GM12878 (cell line): ENCODE measurements at regions not wholly inside any gene's neighbourhood (a gene's known extent, or its start where the extent isn't known, plus 50 kb on each side); places are given as distances from the start of the nearest gene placed in this dataset.
"Not testable (repeated sequence)": the region's sequence is repeated elsewhere in the genome, so short reads cannot be mapped to it uniquely, and the experiment has no call there.

Source experiments
- ATAC-seq: fragments of 200-7000 bp; cut with Tn5 transposase; 3 replicates; pipeline ENCODE4 v1.9.1; 2020; ENCODE audit warnings: mild to moderate bottlenecking, moderate library complexity
- BruUV-seq: library from RNA; stranded (reverse); fragments of 400-500 nt; replicated peaks from 2 replicates; lab custom pipeline; 2021; lab: Mats Ljungman, UMichigan
- CTCF ChIA-PET: fragments of 300-600 bp; sonication (Branson Sonifier 250); formaldehyde crosslinking; extraction: SDS; loops from one replicate; lab custom pipeline; 2021; ENCODE audit warnings: inconsistent platforms; lab: Yijun Ruan, JAX
- POLR2A ChIA-PET: fragments of 350-600 bp; formaldehyde crosslinking; extraction: SDS; loops from one replicate; lab custom pipeline; 2021; ENCODE audit warnings: inconsistent platforms; lab: Charles Lee
- RAD21 ChIA-PET: fragments of 300-600 bp; sonication (Branson Sonifier 250); formaldehyde crosslinking; loops from one replicate; lab custom pipeline; 2023; ENCODE audit warnings: antibody characterized with exemption; ENCODE audit not compliant: unreplicated experiment; lab: Charles Lee
- SMC1A ChIA-PET: fragments of 300-600 bp; sonication (Branson Sonifier 250); formaldehyde crosslinking; loops from one replicate; lab custom pipeline; 2023; ENCODE audit not compliant: unreplicated experiment, uncharacterized antibody; lab: Charles Lee
- DNase-seq: peaks from one replicate; pipeline ENCODE4 v3.0.0-alpha.2; 2011; ENCODE audit warnings: low read depth, low spot score
- FAIRE-seq: peaks from 3 replicates; lab custom pipeline; 2011; peaks lifted over from hg19 to GRCh38; lab: Jason Lieb, UNC
- H2AFZ ChIP-seq: 2 replicates; pipeline ENCODE4 v1.6.0; 2011; ENCODE audit warnings: low read depth, low read length, control low read depth; ENCODE audit not compliant: control insufficient read depth
- H3K27ac ChIP-seq: 2 replicates; pipeline ENCODE4 v1.5.1; 2011; ENCODE audit warnings: control low read depth; ENCODE audit not compliant: control insufficient read depth, insufficient read depth
- H3K27me3 ChIP-seq, 2 experiments: replicated peaks in 1 of 2; 2 replicates each; pipeline versions ENCODE4 v1.6.0 to v1.6.1; 2011; ENCODE audit warnings: low read length in 1 of 2; ENCODE audit not compliant: control insufficient read depth in 2 of 2, insufficient read depth in 2 of 2
- H3K36me3 ChIP-seq, 2 experiments: 2 replicates each; pipeline ENCODE4 v1.5.1; 2011; ENCODE audit warnings: low read length in 1 of 2; ENCODE audit not compliant: control insufficient read depth in 2 of 2, insufficient read depth in 2 of 2
- H3K4me1 ChIP-seq: 2 replicates; pipeline ENCODE4 v1.6.1; 2011; ENCODE audit warnings: mild to moderate bottlenecking, low read length, moderate library complexity, mixed read lengths; ENCODE audit not compliant: control insufficient read depth, insufficient read depth
- H3K4me2 ChIP-seq: 2 replicates; pipeline ENCODE4 v1.6.0; 2011; ENCODE audit warnings: control low read depth; ENCODE audit not compliant: control insufficient read depth, insufficient read depth
- H3K4me3 ChIP-seq: fragments of 200-600 bp; sonication (generic); 2 replicates; pipeline ENCODE4 v1.5.1; 2016
- H3K79me2 ChIP-seq: 2 replicates; pipeline ENCODE4 v1.6.0; 2011; ENCODE audit warnings: low read length; ENCODE audit not compliant: control insufficient read depth, insufficient read depth
- H3K9ac ChIP-seq: 2 replicates; pipeline ENCODE4 v1.8.0; 2011; ENCODE audit warnings: low read length, control low read depth, mixed read lengths; ENCODE audit not compliant: control insufficient read depth, insufficient read depth
- H3K9me3 ChIP-seq: replicated peaks from 3 replicates; pipeline ENCODE4 v1.5.1; 2011; ENCODE audit warnings: mild to moderate bottlenecking, low read length; ENCODE audit not compliant: control insufficient read depth, insufficient read depth
- H4K20me1 ChIP-seq: 2 replicates; pipeline ENCODE4 v1.6.0; 2011; ENCODE audit not compliant: control insufficient read depth, insufficient read depth
- CEBPB ChIP-seq, 2 experiments: fragments of 150-350 bp in 1 of 2; IDR thresholded peaks; 2 replicates each; pipeline ENCODE4 v1.6.1; 2012 to 2014; ENCODE audit warnings: low read depth in 2 of 2, low read length in 2 of 2, borderline replicate concordance in 1 of 2, inconsistent platforms in 1 of 2
- CREM ChIP-seq: IDR thresholded peaks from 2 replicates; pipeline ENCODE4 v1.6.1; 2014; ENCODE audit warnings: antibody characterized with exemption, low read depth
- FOS ChIP-seq: IDR thresholded peaks from 3 replicates; pipeline ENCODE4 v1.6.1; 2011; ENCODE audit warnings: borderline replicate concordance; ENCODE audit not compliant: insufficient read length; ENCODE audit errors: extremely low read depth
- HDAC6 ChIP-seq: fragments of 200-600 bp; sonication (generic); IDR thresholded peaks from one replicate; pipeline ENCODE4 v1.8.0; 2017; ENCODE audit warnings: antibody characterized with exemption; ENCODE audit not compliant: unreplicated experiment
- JUNB ChIP-seq: IDR thresholded peaks from 2 replicates; pipeline ENCODE4 v1.6.1; 2016; ENCODE audit warnings: antibody characterized with exemption, mild to moderate bottlenecking
- LARP7 ChIP-seq: fragments of 450-650 bp; IDR thresholded peaks from 2 replicates; pipeline ENCODE4 v1.6.1; 2017; ENCODE audit warnings: mild to moderate bottlenecking
- MYC ChIP-seq: IDR thresholded peaks from 2 replicates; pipeline ENCODE4 v1.6.1; 2011; ENCODE audit warnings: mild to moderate bottlenecking, low read length, moderate library complexity, inconsistent platforms; ENCODE audit not compliant: insufficient read depth, insufficient replicate concordance, insufficient read length, severe bottlenecking
- NRF1 ChIP-seq: conservative IDR thresholded peaks from 2 replicates; pipeline ENCODE4 v1.6.1; 2011; ENCODE audit warnings: mild to moderate bottlenecking, low read depth, low read length, improper control_type of control experiment
- POLR2A ChIP-seq: IDR thresholded peaks from 2 replicates; pipeline ENCODE4 v1.6.1; 2011; ENCODE audit warnings: low read depth, mild to moderate bottlenecking, low read length
- TCF12 ChIP-seq: IDR thresholded peaks from 2 replicates; pipeline ENCODE4 v1.6.1; 2011; ENCODE audit warnings: low read depth, mild to moderate bottlenecking, low read length
- YY1 ChIP-seq: IDR thresholded peaks from 2 replicates; pipeline ENCODE4 v1.6.1; 2011; ENCODE audit warnings: low read depth, mild to moderate bottlenecking, low read length
- ZNF217 ChIP-seq: fragments of 450-650 bp; IDR thresholded peaks from 2 replicates; pipeline ENCODE4 v1.6.1; 2017; ENCODE audit warnings: antibody characterized with exemption, mild to moderate bottlenecking
- ZNF622 ChIP-seq: fragments of 450-650 bp; IDR thresholded peaks from 2 replicates; pipeline ENCODE4 v1.6.1; 2017; ENCODE audit warnings: mild to moderate bottlenecking, inconsistent platforms
- WGBS: methylation state at CpG from one replicate; pipeline ENCODE4 v1.1.6; 2016; ENCODE audit warnings: low lambda C conversion rate; ENCODE audit not compliant: insufficient replicate concordance, insufficient coverage; ENCODE audit errors: missing lambda C conversion rate; 5-methylcytosine and 5-hydroxymethylcytosine counted together
- in situ Hi-C: fragments of 300-500 bp; cut with MboI; formaldehyde crosslinking; loops from 9 replicates; pipeline ENCODE4 v1.14.3; 2018; ENCODE audit warnings: mixed read lengths
- intact Hi-C: fragments of 100-400 bp; cut with micrococcal nuclease; formaldehyde crosslinking; loops from one replicate; pipeline ENCODE4 v1.14.2; 2022; ENCODE audit not compliant: unreplicated experiment
- TF ChIP-seq, protein P1 (sequence below): IDR thresholded peaks from 2 replicates; pipeline ENCODE4 v1.6.1; 2011; ENCODE audit warnings: borderline replicate concordance, low read depth, mild to moderate bottlenecking, moderate library complexity, mixed read lengths, low read length; ENCODE audit not compliant: insufficient read depth; ENCODE audit errors: extremely low read length
- TF ChIP-seq, protein P2 (sequence below): IDR thresholded peaks from 2 replicates; pipeline ENCODE4 v1.6.1; 2011; ENCODE audit warnings: borderline replicate concordance, low read depth, mild to moderate bottlenecking, moderate library complexity, low read length; ENCODE audit not compliant: insufficient read depth, poor library complexity, severe bottlenecking

DNA sequence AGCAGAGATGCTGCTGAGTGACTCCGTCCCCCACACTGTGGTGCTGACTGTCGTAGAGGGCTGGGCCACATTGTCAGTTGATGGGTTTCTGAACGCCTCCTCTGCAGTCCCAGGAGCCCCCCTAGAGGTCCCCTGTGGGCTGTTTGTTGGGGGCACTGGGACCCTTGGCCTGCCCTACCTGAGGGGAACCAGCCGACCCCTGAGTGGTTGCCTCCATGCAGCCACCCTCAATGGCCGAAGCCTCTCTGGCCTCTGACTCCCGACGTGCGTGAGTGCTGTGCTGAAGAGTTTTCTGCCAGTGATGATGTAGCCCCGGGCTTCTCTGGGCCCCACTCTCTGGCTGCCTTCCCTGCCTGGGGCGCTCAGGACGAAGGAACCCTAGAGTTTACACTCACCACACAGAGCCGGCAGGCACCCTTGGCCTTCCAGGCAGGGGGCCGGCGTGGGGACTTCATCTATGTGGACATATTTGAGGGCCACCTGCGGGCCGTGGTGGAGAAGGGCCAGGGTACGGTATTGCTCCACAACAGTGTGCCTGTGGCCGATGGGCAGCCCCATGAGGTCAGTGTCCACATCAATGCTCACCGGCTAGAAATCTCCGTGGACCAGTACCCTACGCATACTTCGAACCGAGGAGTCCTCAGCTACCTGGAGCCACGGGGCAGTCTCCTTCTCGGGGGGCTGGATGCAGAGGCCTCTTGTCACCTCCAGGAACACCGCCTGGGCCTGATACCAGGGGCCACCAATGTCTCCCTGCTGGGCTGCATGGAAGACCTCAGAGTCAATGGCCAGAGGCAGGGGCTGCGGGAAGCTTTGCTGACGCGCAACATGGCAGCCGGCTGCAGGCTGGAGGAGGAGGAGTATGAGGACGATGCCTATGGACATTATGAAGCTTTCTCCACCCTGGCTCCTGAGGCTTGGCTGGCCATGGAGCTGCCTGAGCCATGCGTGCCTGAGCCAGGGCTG is 181.1 kb downstream of the TBC1D2B start:
- DNase-seq, H3K4me3 ChIP-seq, H2AFZ ChIP-seq, SMC1A ChIA-PET, in situ Hi-C loops, POLR2A ChIA-PET, H3K27me3 ChIP-seq, H3K27ac ChIP-seq, H3K4me2 ChIP-seq, H3K36me3 ChIP-seq, RAD21 ChIA-PET, BruUV-seq, H4K20me1 ChIP-seq, H3K9me3 ChIP-seq, H3K79me2 ChIP-seq, H3K9ac ChIP-seq, H3K4me1 ChIP-seq, intact Hi-C loops, ATAC-seq, FAIRE-seq: not testable (repeated sequence)
- 44% methylated on average over 32 of the region's 32 CpGs for WGBS
- CTCF ChIA-PET, result interaction anchor here (1.0 kb wide), 1 partner anchor 18 kb away, joined by 3 read pairs; no protein-coding TSS in a partner anchor

DNA sequence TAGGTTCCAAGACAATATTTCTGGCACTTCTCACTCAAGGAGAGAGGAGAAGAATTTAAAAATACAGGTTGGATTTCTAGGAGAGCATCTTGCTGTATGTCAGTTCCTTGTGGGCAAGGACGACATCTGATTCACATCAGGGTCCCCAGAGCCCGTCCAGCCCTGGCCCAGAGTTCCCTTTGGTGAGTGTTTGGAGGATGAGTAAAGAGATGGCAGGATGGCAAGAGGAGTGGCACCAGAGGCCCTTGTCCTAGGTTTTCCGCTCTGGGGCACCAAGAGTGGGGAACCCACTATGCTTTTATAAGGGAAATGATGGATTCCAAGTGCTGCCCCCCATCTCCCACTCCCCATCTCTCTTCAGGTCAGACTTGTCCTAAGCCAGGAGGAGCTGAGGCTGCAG is 181.8 kb downstream of the TBC1D2B start:
- H3K4me1 ChIP-seq, result peaks cover 2% of the 10 kb centered on the region; the same call in 1 of the 2 replicates
- H3K27ac ChIP-seq, result no peak overlapping the region
- no TSS peak for BruUV-seq
- H3K9me3 ChIP-seq, result no peaks in the 10 kb centered on the region
- no peaks in the 10 kb centered on the region for H3K79me2 ChIP-seq
- H3K4me3 ChIP-seq, result no peak overlapping the region
- DNase-seq (no peak), ATAC-seq (no peak), FAIRE-seq (no peak)
- 35% methylated on average over 3 of the region's 3 CpGs for WGBS
- in situ Hi-C loops, result no loop called here
- no peaks in the 10 kb centered on the region for H3K27me3 ChIP-seq
- intact Hi-C loops, result no loop called here
- no peaks in the 10 kb centered on the region for H4K20me1 ChIP-seq
- ChIA-PET CTCF (interaction anchor here (1.0 kb wide), 2 partner anchors 18 to 25 kb away, joined by 3 read pairs; no protein-coding TSS in a partner anchor), POLR2A (no interaction called here), RAD21 (no interaction called here), SMC1A (no interaction called here)
- H3K4me2 ChIP-seq, result no peak overlapping the region
- H3K36me3 ChIP-seq, result no peaks in the 10 kb centered on the region
- no peak overlapping the region for H3K9ac ChIP-seq
- H2AFZ ChIP-seq, result no peak overlapping the region
- TF ChIP-seq TCF12 (no peak), JUNB (no peak), POLR2A (no peak), ZNF622 (no peak), YY1 (no peak), HDAC6 (no peak), CREM (no peak), LARP7 (no peak), ZNF217 (no peak), MYC (no peak), CEBPB (IDR thresholded peaks at IDR 0.05; ENCODE audit: borderline replicate concordance in 1 of 2, low read depth in 2 of 2, low read length in 2 of 2) (no peak), FOS (no peak), NRF1 (no peak)
- TF ChIP-seq, protein P1, sequence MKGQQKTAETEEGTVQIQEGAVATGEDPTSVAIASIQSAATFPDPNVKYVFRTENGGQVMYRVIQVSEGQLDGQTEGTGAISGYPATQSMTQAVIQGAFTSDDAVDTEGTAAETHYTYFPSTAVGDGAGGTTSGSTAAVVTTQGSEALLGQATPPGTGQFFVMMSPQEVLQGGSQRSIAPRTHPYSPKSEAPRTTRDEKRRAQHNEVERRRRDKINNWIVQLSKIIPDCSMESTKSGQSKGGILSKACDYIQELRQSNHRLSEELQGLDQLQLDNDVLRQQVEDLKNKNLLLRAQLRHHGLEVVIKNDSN, result no peak
- TF ChIP-seq, protein P2, sequence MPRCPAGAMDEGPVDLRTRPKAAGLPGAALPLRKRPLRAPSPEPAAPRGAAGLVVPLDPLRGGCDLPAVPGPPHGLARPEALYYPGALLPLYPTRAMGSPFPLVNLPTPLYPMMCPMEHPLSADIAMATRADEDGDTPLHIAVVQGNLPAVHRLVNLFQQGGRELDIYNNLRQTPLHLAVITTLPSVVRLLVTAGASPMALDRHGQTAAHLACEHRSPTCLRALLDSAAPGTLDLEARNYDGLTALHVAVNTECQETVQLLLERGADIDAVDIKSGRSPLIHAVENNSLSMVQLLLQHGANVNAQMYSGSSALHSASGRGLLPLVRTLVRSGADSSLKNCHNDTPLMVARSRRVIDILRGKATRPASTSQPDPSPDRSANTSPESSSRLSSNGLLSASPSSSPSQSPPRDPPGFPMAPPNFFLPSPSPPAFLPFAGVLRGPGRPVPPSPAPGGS, result no peak
